ENCODE measurements at regions not wholly inside any gene's neighbourhood (a gene's known extent, or its start where the extent isn't known, plus 50 kb on each side); places are given as distances from the start of the nearest gene placed in this dataset.
"Not testable (repeated sequence)": the region's sequence is repeated elsewhere in the genome, so short reads cannot be mapped to it uniquely, and the experiment has no call there.

GRCh38 chr6:3900744-3901336, 51.7 kb downstream of the FAM50B start:
- no peak for DNase-seq

GRCh38 chr6:3902871-3903648, 53.9 kb downstream of the FAM50B start:
- no peak for DNase-seq

GRCh38 chr6:3904518-3904917, 55.3 kb downstream of the FAM50B start:
- no peak for DNase-seq

- no peak for DNase-seq
These were observed 57.0 kb downstream of the FAM50B start for GRCh38 chr6:3905945-3906845.

- DNase-seq: no peak
These were observed 57.6 kb downstream of the FAM50B start for GRCh38 chr6:3906846-3907151.

GRCh38 chr6:3908223-3908622, 59.0 kb downstream of the FAM50B start:
- no peak for DNase-seq

GRCh38 chr6:3908961-3909360, 59.8 kb downstream of the FAM50B start:
- no peak for DNase-seq

GRCh38 chr6:3910106-3910663, 61.0 kb downstream of the FAM50B start:
- DNase-seq: no peak

GRCh38 chr6:3911130-3911529, 62.0 kb downstream of the FAM50B start:
- DNase-seq: no peak

- no peak for DNase-seq
These were observed 62.6 kb downstream of the FAM50B start for GRCh38 chr6:3911614-3912336.

- DNase-seq: no peak
These were observed 63.3 kb downstream of the FAM50B start for GRCh38 chr6:3912361-3913076.

GRCh38 chr6:3913077-3913957, 64.1 kb downstream of the FAM50B start:
- DNase-seq: no peak

- DNase-seq: no peak
These were observed 64.8 kb downstream of the FAM50B start for GRCh38 chr6:3913958-3914337.

GRCh38 chr6:3915076-3915791, 66.1 kb downstream of the FAM50B start:
- peak; percentile 21 for DNase-seq

- no peak for DNase-seq
These were observed 67.0 kb downstream of the FAM50B start for GRCh38 chr6:3916211-3916610.

GRCh38 chr6:3916749-3917148, 67.6 kb downstream of the FAM50B start:
- not testable (repeated sequence) for DNase-seq

GRCh38 chr6:3918469-3918868, 69.3 kb downstream of the FAM50B start:
- DNase-seq: no peak

GRCh38 chr6:3919130-3919628, 70.0 kb downstream of the FAM50B start:
- no peak for DNase-seq

GRCh38 chr6:3919849-3920248, 70.7 kb downstream of the FAM50B start:
- no peak for DNase-seq

- DNase-seq: no peak
These were observed 71.1 kb downstream of the FAM50B start for GRCh38 chr6:3920321-3920720.
